H1 (cell line): ENCODE measurements at regions not wholly inside any gene's neighbourhood (a gene's known extent, or its start where the extent isn't known, plus 50 kb on each side); places are given as distances from the start of the nearest gene placed in this dataset.

ENCODE experiments used
- CTCF ChIA-PET: fragments of 300-600 bp; sonication (Branson Sonifier 250); formaldehyde crosslinking; loops from one replicate; lab custom pipeline; 2021; ENCODE audit not compliant: partially characterized antibody; lab: Charles Lee
- POLR2A ChIA-PET: fragments of 300-600 bp; sonication (Branson Sonifier 250); formaldehyde crosslinking; loops from one replicate; lab custom pipeline; 2021; ENCODE audit warnings: inconsistent platforms; ENCODE audit not compliant: partially characterized antibody; lab: Charles Lee
- DNase-seq, 2 experiments: peaks; one replicate each; pipeline versions ENCODE4 v3.0.0 to v3.0.0-alpha.2; 2010 to 2022; ENCODE audit warnings: low spot score in 2 of 2, low read depth in 1 of 2, mixed read lengths in 1 of 2
- FAIRE-seq: peaks from 2 replicates; lab custom pipeline; 2011; peaks lifted over from hg19 to GRCh38; lab: Jason Lieb, UNC
- H2AFZ ChIP-seq: 2 replicates; pipeline ENCODE4 v1.8.1; 2012; ENCODE audit warnings: low read length, inconsistent platforms
- H2AK5ac ChIP-seq: 2 replicates; pipeline ENCODE4 v1.6.1; 2013; ENCODE audit warnings: low read depth, low read length
- H2BK120ac ChIP-seq: replicated peaks from 2 replicates; pipeline ENCODE3; 2013; ENCODE audit warnings: low read depth, low read length, inconsistent platforms
- H2BK12ac ChIP-seq: 2 replicates; pipeline ENCODE4 v1.6.1; 2013; ENCODE audit warnings: low read depth, low read length
- H2BK15ac ChIP-seq: 2 replicates; pipeline ENCODE4 v1.6.1; 2013; ENCODE audit warnings: low read length
- H2BK20ac ChIP-seq: 2 replicates; pipeline ENCODE4 v1.6.1; 2013; ENCODE audit warnings: low read length
- H2BK5ac ChIP-seq: 2 replicates; pipeline ENCODE4 v1.6.1; 2013; ENCODE audit warnings: low read depth, low read length
- H3K14ac ChIP-seq: 2 replicates; pipeline ENCODE4 v1.6.1; 2013; ENCODE audit warnings: inconsistent platforms; ENCODE audit not compliant: insufficient read length
- H3K18ac ChIP-seq: 2 replicates; pipeline ENCODE4 v1.6.1; 2013; ENCODE audit warnings: low read length; ENCODE audit errors: extremely low read depth
- H3K23ac ChIP-seq: 2 replicates; pipeline ENCODE4 v1.6.1; 2013; ENCODE audit warnings: inconsistent platforms; ENCODE audit not compliant: insufficient read length
- H3K23me2 ChIP-seq: 2 replicates; pipeline ENCODE4 v1.6.1; 2013; ENCODE audit warnings: low read depth, low read length
- H3K27ac ChIP-seq: 2 replicates; pipeline ENCODE4 v1.6.1; 2011; ENCODE audit warnings: low read depth, low read length, inconsistent platforms
- H3K27me3 ChIP-seq, 4 experiments: replicated peaks in 1 of 4; 1 replicate in 1 of 4; 2 replicates in 3 of 4; pipeline versions ENCODE4 v1.6.1 to v1.8.1; 2011 to 2013; ENCODE audit warnings: low read length in 3 of 4, mild to moderate bottlenecking in 3 of 4, inconsistent platforms in 2 of 4, mixed read lengths in 2 of 4, moderate library complexity in 1 of 4; ENCODE audit not compliant: control insufficient read depth in 3 of 4, insufficient read depth in 3 of 4; ENCODE audit errors: extremely low read depth in 1 of 4
- H3K36me3 ChIP-seq, 4 experiments: 2 replicates each; pipeline versions ENCODE4 v1.6.1 to v1.8.1; 2011 to 2013; ENCODE audit warnings: mild to moderate bottlenecking in 4 of 4, low read length in 3 of 4, moderate library complexity in 2 of 4, control low read depth in 1 of 4, inconsistent platforms in 1 of 4; ENCODE audit not compliant: insufficient read depth in 4 of 4, control insufficient read depth in 2 of 4
- H3K4ac ChIP-seq: replicated peaks from 2 replicates; pipeline ENCODE3; 2013; ENCODE audit warnings: low read length, low read depth, mixed read lengths, inconsistent platforms; ENCODE audit not compliant: insufficient read length
- H3K4me1 ChIP-seq, 4 experiments: replicated peaks in 1 of 4; 1 replicate in 1 of 4; 2 replicates in 3 of 4; pipeline versions ENCODE4 v1.6.1 to v1.8.1; 2011 to 2013; ENCODE audit warnings: low read length in 3 of 4, inconsistent platforms in 2 of 4, mixed read lengths in 1 of 4; ENCODE audit not compliant: insufficient read depth in 4 of 4, control insufficient read depth in 3 of 4
- H3K4me2 ChIP-seq, 2 experiments: 2 replicates each; pipeline versions ENCODE4 v1.6.1 to v1.8.1; 2011 to 2013; ENCODE audit warnings: low read depth in 2 of 2, low read length in 2 of 2, control low read depth in 1 of 2, inconsistent platforms in 1 of 2, mild to moderate bottlenecking in 1 of 2; ENCODE audit not compliant: insufficient read depth in 1 of 2
- H3K4me3 ChIP-seq, 4 experiments: fragments of 200-600, 300-600 bp in 1 of 4; sonication (generic), shearing (Covaris generic), sonication (Bioruptor Twin) in 1 of 4; 2 replicates each; pipeline versions ENCODE4 v1.5.1 to v1.8.1; 2011 to 2016; ENCODE audit warnings: low read length in 4 of 4, low read depth in 3 of 4, control low read depth in 2 of 4, inconsistent platforms in 2 of 4, mild to moderate bottlenecking in 2 of 4, mixed read lengths in 1 of 4, moderate library complexity in 1 of 4; ENCODE audit not compliant: insufficient read depth in 2 of 4; ENCODE audit errors: extremely low read depth in 1 of 4
- H3K56ac ChIP-seq: replicated peaks from 2 replicates; pipeline ENCODE3; 2013; ENCODE audit warnings: low read depth, mild to moderate bottlenecking, mixed read lengths, low read length, inconsistent platforms; ENCODE audit not compliant: insufficient read length
- H3K79me1 ChIP-seq: 2 replicates; pipeline ENCODE4 v1.6.1; 2013; ENCODE audit warnings: low read depth, low read length, control low read depth
- H3K79me2 ChIP-seq, 2 experiments: 2 replicates each; pipeline versions ENCODE4 v1.6.1 to v1.8.1; 2012 to 2013; ENCODE audit warnings: low read length in 2 of 2, mild to moderate bottlenecking in 2 of 2, inconsistent platforms in 1 of 2; ENCODE audit not compliant: insufficient read depth in 2 of 2, control insufficient read depth in 1 of 2
- H3K9ac ChIP-seq, 4 experiments: replicated peaks in 1 of 4; 1 replicate in 1 of 4; 2 replicates in 3 of 4; pipeline versions ENCODE4 v1.6.1 to v1.8.1; 2011 to 2013; ENCODE audit warnings: low read depth in 3 of 4, low read length in 3 of 4, control low read depth in 2 of 4, mild to moderate bottlenecking in 2 of 4, moderate library complexity in 2 of 4, inconsistent platforms in 1 of 4; ENCODE audit errors: extremely low read depth in 1 of 4
- H3K9me3 ChIP-seq, 2 experiments: 2 replicates each; pipeline versions ENCODE4 v1.6.1 to v1.8.1; 2012 to 2013; ENCODE audit warnings: mild to moderate bottlenecking in 2 of 2, moderate library complexity in 2 of 2, control low read depth in 1 of 2, inconsistent platforms in 1 of 2, low read depth in 1 of 2, low read length in 1 of 2, mixed read lengths in 1 of 2; ENCODE audit not compliant: insufficient read depth in 2 of 2
- H4K20me1 ChIP-seq, 2 experiments: replicated peaks in 1 of 2; 2 replicates each; pipeline versions ENCODE3 to v1.8.1; 2011 to 2013; ENCODE audit warnings: inconsistent platforms in 2 of 2, low read length in 2 of 2, mild to moderate bottlenecking in 1 of 2; ENCODE audit not compliant: insufficient read depth in 2 of 2, control insufficient read depth in 1 of 2
- H4K5ac ChIP-seq: 2 replicates; pipeline ENCODE4 v1.6.1; 2013; ENCODE audit warnings: low read length, low read depth, mixed read lengths, inconsistent platforms; ENCODE audit not compliant: insufficient read length
- H4K8ac ChIP-seq: 2 replicates; pipeline ENCODE4 v1.8.0; 2013; ENCODE audit warnings: mild to moderate bottlenecking, moderate library complexity, low read length, inconsistent platforms; ENCODE audit not compliant: insufficient read depth; ENCODE audit errors: extremely low read depth
- H4K91ac ChIP-seq: replicated peaks from 2 replicates; pipeline ENCODE3; 2013; ENCODE audit warnings: low read length, mixed read lengths, inconsistent platforms; ENCODE audit not compliant: insufficient read length
- CEBPB ChIP-seq: IDR thresholded peaks from 2 replicates; pipeline ENCODE4 v1.6.1; 2012; ENCODE audit warnings: low read depth, low read length
- EP300 ChIP-seq, 2 experiments: IDR thresholded peaks; 1 replicate in 1 of 2; 2 replicates in 1 of 2; pipeline ENCODE4 v1.6.1; 2011 to 2012; ENCODE audit warnings: low read depth in 2 of 2, low read length in 2 of 2, mild to moderate bottlenecking in 2 of 2, borderline replicate concordance in 1 of 2, inconsistent platforms in 1 of 2, moderate library complexity in 1 of 2
- GABPA ChIP-seq: IDR thresholded peaks from 2 replicates; pipeline ENCODE4 v1.6.1; 2011; ENCODE audit warnings: mild to moderate bottlenecking, low read length, moderate library complexity, borderline replicate concordance; ENCODE audit not compliant: insufficient read depth
- HDAC6 ChIP-seq: IDR thresholded peaks from one replicate; pipeline ENCODE4 v1.7.1; 2012; ENCODE audit warnings: low read depth, mild to moderate bottlenecking, inconsistent platforms, low read length, moderate library complexity
- RAD21 ChIP-seq, 2 experiments: IDR thresholded peaks in 1 of 2; conservative IDR thresholded peaks in 1 of 2; 2 replicates each; pipeline ENCODE4 v1.6.1; 2011; ENCODE audit warnings: low read depth in 2 of 2, low read length in 2 of 2, improper control_type of control experiment in 1 of 2, inconsistent platforms in 1 of 2, mild to moderate bottlenecking in 1 of 2, moderate library complexity in 1 of 2
- TBP ChIP-seq: IDR thresholded peaks from 2 replicates; pipeline ENCODE4 v1.6.1; 2011; ENCODE audit warnings: low read depth, low read length, improper control_type of control experiment

DNA sequence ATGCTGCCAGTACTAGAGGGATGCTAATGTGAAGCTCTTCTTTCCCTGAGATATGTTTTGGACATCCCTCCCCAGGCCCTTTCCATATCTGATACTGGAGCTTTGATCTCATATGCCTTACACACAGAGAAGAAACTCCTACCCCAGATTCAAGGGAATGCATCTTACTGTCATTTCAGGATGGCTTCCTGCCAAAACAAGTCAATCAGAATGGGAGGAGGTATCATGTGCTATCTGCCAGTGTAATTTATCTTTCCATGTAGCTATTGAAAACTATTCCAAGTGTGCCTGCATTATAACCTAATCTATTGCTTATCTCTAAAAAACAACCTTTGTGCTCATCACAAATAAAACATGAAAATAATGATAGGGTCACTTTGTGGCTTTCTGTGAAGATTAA is 269.9 kb upstream of the SETBP1 start:
- Histone ChIP-seq H2BK15ac (no peak overlapping the region), H2BK120ac (no peak overlapping the region), H3K18ac (no peak overlapping the region), H3K4me3 (no peak overlapping the region), H2BK12ac (no peak overlapping the region), H3K9ac (no peak overlapping the region), H3K23me2 (no peaks in the 10 kb centered on the region), H2BK20ac (no peak overlapping the region), H3K9me3 (peaks cover 0 to 3% of the 10 kb centered on the region in 2 experiments; a peak in 1 of 4 replicates), H3K27ac (no peak overlapping the region), H2AK5ac (no peak overlapping the region), H4K91ac (no peak overlapping the region), H2BK5ac (no peak overlapping the region), H3K4me2 (no peak overlapping the region), H3K79me1 (no peaks in the 10 kb centered on the region), H3K4me1 (no peaks in the 10 kb centered on the region), H4K8ac (no peak overlapping the region), H3K14ac (no peak overlapping the region), H3K4ac (no peak overlapping the region), H3K79me2 (no peaks in the 10 kb centered on the region), H3K56ac (no peak overlapping the region), H4K20me1 (no peaks in the 10 kb centered on the region), H3K36me3 (no peaks in the 10 kb centered on the region), H4K5ac (no peak overlapping the region), H3K27me3 (no peaks in the 10 kb centered on the region), H3K23ac (no peak overlapping the region), H2AFZ (no peak overlapping the region)
- ChIA-PET CTCF (no interaction called here), POLR2A (no interaction called here)
- FAIRE-seq (no peak), DNase-seq (no peak)
- TF ChIP-seq CEBPB (no peak), EP300 (IDR thresholded peaks at IDR 0.05; ENCODE audit: borderline replicate concordance in 1 of 2, low read depth in 2 of 2, low read length in 2 of 2) (no peak), GABPA (no peak), TBP (no peak), RAD21 (IDR thresholded peaks at IDR 0.05 in 1 of 2, conservative IDR thresholded peaks at IDR 0.05 in 1 of 2; ENCODE audit: low read depth in 2 of 2, low read length in 2 of 2) (no peak), HDAC6 (no peak)
